ENCODE measurements at regions not wholly inside any gene's neighbourhood (a gene's known extent, or its start where the extent isn't known, plus 50 kb on each side); places are given as distances from the start of the nearest gene placed in this dataset.
A peak's percentile ranks its signal among the peaks of the same experiment; 100 is the strongest.

DNA sequence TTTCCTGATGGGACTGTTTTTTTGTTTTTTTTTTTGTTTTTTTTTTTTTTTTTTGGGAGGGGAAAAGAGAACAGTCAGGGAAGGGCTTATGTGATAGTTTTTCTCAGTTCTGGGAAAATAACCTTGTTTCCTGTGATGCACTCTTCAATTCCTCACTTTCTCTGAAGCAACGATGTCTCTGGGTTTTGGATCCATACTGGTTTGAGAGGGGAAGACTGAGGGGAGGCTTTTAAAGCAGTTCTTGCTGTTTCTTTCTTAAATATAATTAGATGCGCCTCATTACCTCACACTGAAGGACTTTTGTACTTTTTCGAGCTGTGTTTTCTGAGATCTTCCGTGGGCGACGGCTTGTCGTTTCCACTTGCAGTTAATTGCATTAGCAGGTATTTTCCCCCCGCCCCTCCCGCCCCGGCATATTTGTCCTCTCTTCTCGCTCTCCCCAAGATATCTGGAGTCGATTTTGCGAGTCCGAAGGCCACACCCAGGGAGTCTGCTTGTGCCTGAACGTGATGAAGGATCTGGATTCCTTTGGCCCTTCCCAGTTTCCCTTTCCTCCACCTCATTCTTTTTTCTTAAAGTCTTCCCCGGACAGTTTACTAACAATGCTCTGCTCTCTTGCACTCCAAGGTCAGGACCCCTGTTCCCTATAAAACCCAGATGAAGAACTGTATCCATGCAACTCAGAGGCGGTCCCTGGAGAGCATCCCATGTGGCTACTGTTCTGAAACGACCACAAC, 125.2 kb upstream of the ZFHX3 start:
- TF ChIP-seq POLR2A (IDR thresholded peaks at IDR 0.05; ENCODE audit: low read depth) (no peak), CTCF (IDR thresholded peaks at IDR 0.05) (peak in 1 of 3 experiments; percentile 33)
